Uterus (tissue), 3 donors: ENCODE measurements at regions not wholly inside any gene's neighbourhood (a gene's known extent, or its start where the extent isn't known, plus 50 kb on each side); places are given as distances from the start of the nearest gene placed in this dataset.

Source experiments
- DNase-seq, 2 donors: peaks; one replicate each; pipeline ENCODE4 v3.0.0-alpha.2; 2019 to 2020
- H3K27ac ChIP-seq, 2 donors: fragments of 200-600 bp; sonication (generic); 1 replicate in 1 of 2; 2 replicates in 1 of 2; pipeline ENCODE4 v1.5.1; 2016 to 2018
- H3K27me3 ChIP-seq, 2 donors: fragments of 200-600 bp; sonication (generic); one replicate each; pipeline ENCODE4 v1.5.1; 2018 to 2019; ENCODE audit warnings: control low read depth in 1 of 2
- H3K36me3 ChIP-seq, 2 donors: fragments of 200-600 bp; sonication (generic); one replicate each; pipeline ENCODE4 v1.5.1; 2019; ENCODE audit warnings: control low read depth in 1 of 2
- H3K4me1 ChIP-seq, 2 donors: fragments of 200-600 bp; sonication (generic); one replicate each; pipeline ENCODE4 v1.5.1; 2018 to 2019; ENCODE audit warnings: control low read depth in 1 of 2
- H3K4me3 ChIP-seq, 2 donors: fragments of 200-600 bp; sonication (generic); 1 replicate in 1 of 2; 2 replicates in 1 of 2; pipeline ENCODE4 v1.5.1; 2018 to 2019; ENCODE audit warnings: mild to moderate bottlenecking in 1 of 2
- H3K9me3 ChIP-seq, 2 donors: fragments of 200-600 bp; sonication (generic); one replicate each; pipeline ENCODE4 v1.5.1; 2019; ENCODE audit warnings: control low read depth in 1 of 2
- CTCF ChIP-seq, 4 experiments: fragments of 200-600 bp in 2 of 4; fragments of 450-650 bp in 2 of 4; sonication (generic) in 2 of 4; IDR thresholded peaks; one replicate each; pipeline ENCODE4 v1.5.1; 2016 to 2019; ENCODE audit warnings: antibody characterized with exemption in 4 of 4, mild to moderate bottlenecking in 2 of 4, moderate library complexity in 1 of 4
- POLR2A ChIP-seq, 2 donors: fragments of 450-650 bp; IDR thresholded peaks; one replicate each; pipeline ENCODE4 v1.6.1; 2016; ENCODE audit warnings: antibody characterized with exemption in 2 of 2, mild to moderate bottlenecking in 1 of 2, moderate library complexity in 1 of 2
- intact Hi-C: fragments of 100-400 bp; cut with DNase I; formaldehyde crosslinking; loops from one replicate; pipeline ENCODE4 v1.15.1; 2023; ENCODE audit warnings: low total_unique reads
- donor health status: DM: yes; HTN: yes; CAD: no.

GRCh38 chr2:161075701-161076100, 84.5 kb upstream of the TANK start:
- no peaks in the 10 kb centered on the region for H3K9me3 ChIP-seq
- no peaks in the 10 kb centered on the region for H3K36me3 ChIP-seq
- no peak overlapping the region for H3K27ac ChIP-seq
- no peak overlapping the region for H3K4me3 ChIP-seq
- DNase-seq: no peak
- intact Hi-C loops: no loop called here
- no peaks in the 10 kb centered on the region for H3K4me1 ChIP-seq
- TF ChIP-seq POLR2A (IDR thresholded peaks at IDR 0.05) (no peak), CTCF (IDR thresholded peaks at IDR 0.05) (no peak)
- H3K27me3 ChIP-seq: no peaks in the 10 kb centered on the region

DNA sequence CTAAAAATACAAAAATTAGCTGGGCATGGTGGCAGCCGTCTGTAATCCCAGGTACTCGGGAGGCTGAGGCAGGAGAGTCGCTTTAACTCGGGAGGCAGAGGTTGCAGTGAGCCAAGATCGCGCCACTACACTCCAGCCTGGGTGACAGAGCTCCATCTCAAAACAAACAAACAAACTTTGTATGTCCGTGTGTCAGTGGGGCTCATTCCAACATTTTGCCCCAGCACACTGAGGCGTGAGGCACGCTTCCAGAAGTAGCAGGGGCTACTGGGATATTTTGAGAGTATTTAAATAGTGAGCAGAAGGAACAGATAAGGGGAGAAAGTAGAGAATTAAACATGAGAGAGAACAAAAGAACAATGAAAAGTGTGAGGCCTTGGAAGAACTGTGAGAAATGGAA, 83.3 kb upstream of the TANK start:
- H3K4me3 ChIP-seq: no peak overlapping the region
- no peaks in the 10 kb centered on the region for H3K9me3 ChIP-seq
- no peak overlapping the region for H3K27ac ChIP-seq
- no peak for TF ChIP-seq CTCF (IDR thresholded peaks at IDR 0.05)
- TF ChIP-seq POLR2A (IDR thresholded peaks at IDR 0.05): no peak
- no peak for DNase-seq
- H3K27me3 ChIP-seq: no peaks in the 10 kb centered on the region
- intact Hi-C loops: no loop called here
- no peaks in the 10 kb centered on the region for H3K36me3 ChIP-seq
- H3K4me1 ChIP-seq: no peaks in the 10 kb centered on the region

DNA sequence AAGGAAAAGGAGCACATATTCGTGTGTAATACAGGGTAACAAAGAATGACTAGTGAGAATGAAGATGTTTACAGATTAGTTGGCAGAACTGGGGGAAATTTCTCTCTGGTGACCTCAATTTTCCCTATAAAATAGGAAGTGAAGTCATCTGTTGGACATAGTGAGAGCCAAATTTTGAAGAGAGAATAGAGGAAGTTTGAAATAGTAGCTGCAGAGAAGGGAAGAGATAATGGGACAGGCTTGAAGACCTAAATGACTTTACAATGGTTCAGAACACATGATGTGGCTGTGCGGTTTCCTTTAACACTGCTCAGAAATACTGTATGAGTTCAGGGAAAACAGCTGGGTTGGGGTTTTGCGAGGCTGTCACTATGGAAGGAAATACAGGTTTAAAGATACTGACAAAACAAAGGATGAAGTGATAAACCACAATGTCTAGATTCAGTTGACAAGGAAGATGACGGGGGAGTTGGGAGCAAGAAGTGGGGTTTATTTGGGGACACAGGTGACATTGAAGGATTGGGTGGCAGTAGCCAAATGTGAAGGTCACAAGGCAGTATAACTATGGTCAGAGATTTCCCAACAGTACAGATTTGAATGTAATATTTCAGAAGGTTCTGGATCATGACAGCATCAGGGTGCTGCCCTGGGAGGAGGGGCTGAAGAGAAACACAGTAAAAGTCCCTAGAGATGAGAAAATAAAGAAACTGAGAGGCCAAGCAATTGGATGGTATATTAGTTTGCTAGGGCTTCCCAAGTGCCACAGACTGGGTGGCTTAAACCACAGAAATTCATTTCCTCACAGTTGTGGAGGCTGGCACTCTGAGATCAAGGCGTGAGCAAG, 82.6 kb upstream of the TANK start:
- Histone ChIP-seq H3K36me3 (no peaks in the 10 kb centered on the region), H3K4me3 (no peak overlapping the region), H3K27me3 (no peaks in the 10 kb centered on the region), H3K9me3 (no peaks in the 10 kb centered on the region), H3K4me1 (no peaks in the 10 kb centered on the region), H3K27ac (no peak overlapping the region)
- no peak for DNase-seq
- intact Hi-C loops: no loop called here
- TF ChIP-seq POLR2A (IDR thresholded peaks at IDR 0.05) (no peak), CTCF (IDR thresholded peaks at IDR 0.05) (no peak)

DNA sequence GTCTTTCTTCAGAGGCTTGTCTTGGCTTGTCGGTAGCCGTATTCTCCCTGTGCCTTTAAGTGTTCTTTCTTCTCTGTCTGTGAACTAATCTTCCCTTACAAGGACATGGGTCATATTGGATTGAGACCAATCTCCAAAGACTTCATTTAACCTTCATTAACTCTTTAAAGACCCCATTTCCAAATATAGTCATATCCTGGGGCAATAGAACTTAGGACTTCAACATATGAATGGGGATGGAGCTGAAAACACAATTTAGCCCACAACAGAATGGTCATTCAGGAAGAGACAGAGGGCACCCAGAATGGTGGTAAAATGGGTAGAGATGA, 82.1 kb upstream of the TANK start:
- TF ChIP-seq CTCF (IDR thresholded peaks at IDR 0.05): no peak
- no peak for TF ChIP-seq POLR2A (IDR thresholded peaks at IDR 0.05)
- H3K27ac ChIP-seq: no peak overlapping the region
- H3K4me3 ChIP-seq: no peak overlapping the region
- H3K9me3 ChIP-seq: no peaks in the 10 kb centered on the region
- H3K36me3 ChIP-seq: no peaks in the 10 kb centered on the region
- H3K27me3 ChIP-seq: no peaks in the 10 kb centered on the region
- intact Hi-C loops: no loop called here
- H3K4me1 ChIP-seq: no peaks in the 10 kb centered on the region
- no peak for DNase-seq

DNA sequence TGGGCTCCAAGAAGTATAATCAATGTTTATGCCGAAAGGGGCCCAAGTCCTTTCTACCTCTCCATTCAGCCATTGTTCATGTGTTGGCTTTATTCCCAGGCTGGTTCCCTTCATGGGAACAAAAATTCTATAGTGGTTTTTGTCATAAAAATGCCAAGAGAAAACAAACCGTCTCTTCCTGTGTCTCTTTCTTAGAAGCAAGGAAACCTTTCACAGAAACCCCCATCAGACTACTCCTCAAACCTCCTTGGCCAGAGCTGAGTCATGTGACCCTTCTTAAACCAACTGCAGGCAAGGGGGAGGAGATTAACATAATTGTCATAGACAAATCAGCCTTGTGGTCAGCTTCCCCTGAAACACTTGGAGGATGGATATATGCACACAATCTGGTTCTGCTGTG, 75.1 kb upstream of the TANK start:
- Histone ChIP-seq H3K27me3 (no peaks in the 10 kb centered on the region), H3K36me3 (no peaks in the 10 kb centered on the region), H3K4me3 (no peak overlapping the region), H3K27ac (no peak overlapping the region), H3K4me1 (no peaks in the 10 kb centered on the region), H3K9me3 (no peaks in the 10 kb centered on the region)
- DNase-seq: no peak
- intact Hi-C loops: no loop called here
- TF ChIP-seq POLR2A (IDR thresholded peaks at IDR 0.05) (no peak), CTCF (IDR thresholded peaks at IDR 0.05) (no peak)
